ENCODE measurements at regions not wholly inside any gene's neighbourhood (a gene's known extent, or its start where the extent isn't known, plus 50 kb on each side); places are given as distances from the start of the nearest gene placed in this dataset.

DNA sequence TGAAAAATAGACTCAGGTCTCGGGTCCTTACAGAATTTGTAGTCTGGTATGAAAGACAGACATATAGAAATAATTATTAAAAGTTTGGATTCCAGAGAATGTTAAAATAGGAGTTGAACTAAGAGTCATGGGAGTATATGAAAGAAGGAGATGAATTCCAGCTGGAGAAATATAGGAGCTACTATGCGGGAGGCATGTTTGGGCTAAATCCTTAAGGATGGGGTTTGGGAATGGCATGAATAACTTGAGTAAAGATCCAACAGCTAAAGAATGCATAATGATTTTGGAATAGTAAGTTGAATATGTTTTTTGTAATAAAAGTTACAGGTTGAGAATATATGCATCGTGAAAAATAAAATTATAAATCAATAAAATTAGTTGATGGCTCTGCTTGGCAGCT is 129.4 kb upstream of the SLC5A12 start (continued):
- TF ChIP-seq NR3C1 (CRISPR knock-in tag; conservative IDR thresholded peaks at IDR 0.05; ENCODE audit: low read depth) = no peak
- no peak for TF ChIP-seq MYBL2 (CRISPR knock-in tag; IDR thresholded peaks at IDR 0.05)
- no peak for TF ChIP-seq IRF2 (CRISPR knock-in tag; IDR thresholded peaks at IDR 0.05; ENCODE audit: borderline replicate concordance, low read depth)
- no peak for TF ChIP-seq TCF7 (CRISPR knock-in tag; IDR thresholded peaks at IDR 0.05; ENCODE audit: low read depth)
- TF ChIP-seq FOXJ3 (CRISPR knock-in tag; IDR thresholded peaks at IDR 0.05; ENCODE audit: borderline replicate concordance) = no peak
- TF ChIP-seq, protein P1, sequence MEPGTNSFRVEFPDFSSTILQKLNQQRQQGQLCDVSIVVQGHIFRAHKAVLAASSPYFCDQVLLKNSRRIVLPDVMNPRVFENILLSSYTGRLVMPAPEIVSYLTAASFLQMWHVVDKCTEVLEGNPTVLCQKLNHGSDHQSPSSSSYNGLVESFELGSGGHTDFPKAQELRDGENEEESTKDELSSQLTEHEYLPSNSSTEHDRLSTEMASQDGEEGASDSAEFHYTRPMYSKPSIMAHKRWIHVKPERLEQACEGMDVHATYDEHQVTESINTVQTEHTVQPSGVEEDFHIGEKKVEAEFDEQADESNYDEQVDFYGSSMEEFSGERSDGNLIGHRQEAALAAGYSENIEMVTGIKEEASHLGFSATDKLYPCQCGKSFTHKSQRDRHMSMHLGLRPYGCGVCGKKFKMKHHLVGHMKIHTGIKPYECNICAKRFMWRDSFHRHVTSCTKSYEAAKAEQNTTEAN (CRISPR knock-in tag; IDR thresholded peaks at IDR 0.05) = no peak
- TF ChIP-seq ETV6 (CRISPR knock-in tag; IDR thresholded peaks at IDR 0.05) = no peak
- TF ChIP-seq HMGA2 (CRISPR knock-in tag; IDR thresholded peaks at IDR 0.05) = no peak
- no peak for TF ChIP-seq ZNF423 (CRISPR knock-in tag; IDR thresholded peaks at IDR 0.05)
- TF ChIP-seq, protein P2, sequence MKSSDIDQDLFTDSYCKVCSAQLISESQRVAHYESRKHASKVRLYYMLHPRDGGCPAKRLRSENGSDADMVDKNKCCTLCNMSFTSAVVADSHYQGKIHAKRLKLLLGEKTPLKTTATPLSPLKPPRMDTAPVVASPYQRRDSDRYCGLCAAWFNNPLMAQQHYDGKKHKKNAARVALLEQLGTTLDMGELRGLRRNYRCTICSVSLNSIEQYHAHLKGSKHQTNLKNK (CRISPR knock-in tag; IDR thresholded peaks at IDR 0.05) = no peak
- TF ChIP-seq, protein P3, sequence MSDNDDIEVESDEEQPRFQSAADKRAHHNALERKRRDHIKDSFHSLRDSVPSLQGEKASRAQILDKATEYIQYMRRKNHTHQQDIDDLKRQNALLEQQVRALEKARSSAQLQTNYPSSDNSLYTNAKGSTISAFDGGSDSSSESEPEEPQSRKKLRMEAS (CRISPR knock-in tag; IDR thresholded peaks at IDR 0.05) = no peak
- TF ChIP-seq ZNF671 (CRISPR knock-in tag; IDR thresholded peaks at IDR 0.05) = no peak
- TF ChIP-seq, protein P4, sequence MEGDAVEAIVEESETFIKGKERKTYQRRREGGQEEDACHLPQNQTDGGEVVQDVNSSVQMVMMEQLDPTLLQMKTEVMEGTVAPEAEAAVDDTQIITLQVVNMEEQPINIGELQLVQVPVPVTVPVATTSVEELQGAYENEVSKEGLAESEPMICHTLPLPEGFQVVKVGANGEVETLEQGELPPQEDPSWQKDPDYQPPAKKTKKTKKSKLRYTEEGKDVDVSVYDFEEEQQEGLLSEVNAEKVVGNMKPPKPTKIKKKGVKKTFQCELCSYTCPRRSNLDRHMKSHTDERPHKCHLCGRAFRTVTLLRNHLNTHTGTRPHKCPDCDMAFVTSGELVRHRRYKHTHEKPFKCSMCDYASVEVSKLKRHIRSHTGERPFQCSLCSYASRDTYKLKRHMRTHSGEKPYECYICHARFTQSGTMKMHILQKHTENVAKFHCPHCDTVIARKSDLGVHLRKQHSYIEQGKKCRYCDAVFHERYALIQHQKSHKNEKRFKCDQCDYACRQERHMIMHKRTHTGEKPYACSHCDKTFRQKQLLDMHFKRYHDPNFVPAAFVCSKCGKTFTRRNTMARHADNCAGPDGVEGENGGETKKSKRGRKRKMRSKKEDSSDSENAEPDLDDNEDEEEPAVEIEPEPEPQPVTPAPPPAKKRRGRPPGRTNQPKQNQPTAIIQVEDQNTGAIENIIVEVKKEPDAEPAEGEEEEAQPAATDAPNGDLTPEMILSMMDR (IDR thresholded peaks at IDR 0.05) = no peak

DNA sequence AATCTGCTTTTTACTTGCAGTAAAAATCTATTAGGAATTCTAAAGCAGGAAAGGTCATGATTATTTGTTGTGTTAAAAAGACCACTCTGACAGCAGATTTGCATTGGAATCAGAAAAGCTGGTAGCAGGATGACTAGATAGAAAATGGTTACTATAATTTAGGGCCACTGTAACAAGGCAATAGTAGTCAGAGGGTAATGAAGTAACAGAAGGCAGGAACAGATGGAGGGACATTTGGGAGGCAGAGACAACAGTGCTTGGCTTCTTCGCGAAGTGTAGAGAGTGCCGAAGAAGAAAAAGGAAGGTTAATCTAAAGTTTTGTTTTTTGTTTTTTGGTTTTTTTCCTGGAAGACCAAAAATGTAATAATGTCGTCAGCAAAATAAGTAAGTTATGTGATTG is 129.8 kb upstream of the SLC5A12 start:
- H3K27ac Mint-ChIP-seq = peak overlapping the region; percentile 30
- ChIA-PET POLR2A (no interaction called here), CTCF (no interaction called here)
- H3K4me3 Mint-ChIP-seq = no peak overlapping the region
- no peaks in the 10 kb centered on the region for H3K36me3 Mint-ChIP-seq
- H3K27me3 Mint-ChIP-seq (ENCODE audit: low read depth) = no peaks in the 10 kb centered on the region
- peaks cover 26% of the 10 kb centered on the region for H3K4me1 Mint-ChIP-seq
- ATAC-seq (no peak), DNase-seq (ENCODE audit: low spot score) (no peak)
- peaks cover 3% of the 10 kb centered on the region; the same call in 1 of the 2 replicates for H3K9me3 Mint-ChIP-seq
- TF ChIP-seq, protein P5, sequence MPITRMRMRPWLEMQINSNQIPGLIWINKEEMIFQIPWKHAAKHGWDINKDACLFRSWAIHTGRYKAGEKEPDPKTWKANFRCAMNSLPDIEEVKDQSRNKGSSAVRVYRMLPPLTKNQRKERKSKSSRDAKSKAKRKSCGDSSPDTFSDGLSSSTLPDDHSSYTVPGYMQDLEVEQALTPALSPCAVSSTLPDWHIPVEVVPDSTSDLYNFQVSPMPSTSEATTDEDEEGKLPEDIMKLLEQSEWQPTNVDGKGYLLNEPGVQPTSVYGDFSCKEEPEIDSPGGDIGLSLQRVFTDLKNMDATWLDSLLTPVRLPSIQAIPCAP (CRISPR knock-in tag; IDR thresholded peaks at IDR 0.05) = no peak
- no peak for TF ChIP-seq ZNF121 (CRISPR knock-in tag; IDR thresholded peaks at IDR 0.05)

DNA sequence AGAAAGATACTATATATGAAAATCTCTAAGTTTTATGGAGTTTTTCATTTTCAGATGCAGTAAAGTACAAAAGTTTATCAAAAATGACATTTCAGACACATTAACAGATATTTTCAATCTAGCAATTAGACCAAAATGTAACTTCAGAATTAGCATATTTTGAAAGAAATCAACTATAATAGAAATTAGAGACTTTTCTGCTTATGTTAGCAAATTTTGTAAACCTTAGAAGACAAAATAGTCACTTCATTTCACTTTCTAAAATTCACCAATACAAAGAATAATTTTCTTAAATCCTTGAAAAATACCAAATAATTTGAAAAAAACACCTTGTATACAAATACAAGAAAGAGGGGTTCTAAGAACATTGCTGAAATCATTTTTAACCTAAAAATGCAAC is 135.8 kb upstream of the FIBIN start:
- Mint-ChIP-seq H3K27me3 (ENCODE audit: low read depth) (no peaks in the 10 kb centered on the region), H3K36me3 (no peaks in the 10 kb centered on the region), H3K4me1 (peaks cover under 1% of the 10 kb centered on the region; the same call in 1 of the 2 replicates), H3K27ac (no peak overlapping the region), H3K4me3 (no peak overlapping the region), H3K9me3 (no peaks in the 10 kb centered on the region)
- ChIA-PET POLR2A (no interaction called here), CTCF (no interaction called here)
- ATAC-seq = no peak
- no peak for TF ChIP-seq GTF2I (CRISPR knock-in tag; conservative IDR thresholded peaks at IDR 0.05)
- TF ChIP-seq, protein P6, sequence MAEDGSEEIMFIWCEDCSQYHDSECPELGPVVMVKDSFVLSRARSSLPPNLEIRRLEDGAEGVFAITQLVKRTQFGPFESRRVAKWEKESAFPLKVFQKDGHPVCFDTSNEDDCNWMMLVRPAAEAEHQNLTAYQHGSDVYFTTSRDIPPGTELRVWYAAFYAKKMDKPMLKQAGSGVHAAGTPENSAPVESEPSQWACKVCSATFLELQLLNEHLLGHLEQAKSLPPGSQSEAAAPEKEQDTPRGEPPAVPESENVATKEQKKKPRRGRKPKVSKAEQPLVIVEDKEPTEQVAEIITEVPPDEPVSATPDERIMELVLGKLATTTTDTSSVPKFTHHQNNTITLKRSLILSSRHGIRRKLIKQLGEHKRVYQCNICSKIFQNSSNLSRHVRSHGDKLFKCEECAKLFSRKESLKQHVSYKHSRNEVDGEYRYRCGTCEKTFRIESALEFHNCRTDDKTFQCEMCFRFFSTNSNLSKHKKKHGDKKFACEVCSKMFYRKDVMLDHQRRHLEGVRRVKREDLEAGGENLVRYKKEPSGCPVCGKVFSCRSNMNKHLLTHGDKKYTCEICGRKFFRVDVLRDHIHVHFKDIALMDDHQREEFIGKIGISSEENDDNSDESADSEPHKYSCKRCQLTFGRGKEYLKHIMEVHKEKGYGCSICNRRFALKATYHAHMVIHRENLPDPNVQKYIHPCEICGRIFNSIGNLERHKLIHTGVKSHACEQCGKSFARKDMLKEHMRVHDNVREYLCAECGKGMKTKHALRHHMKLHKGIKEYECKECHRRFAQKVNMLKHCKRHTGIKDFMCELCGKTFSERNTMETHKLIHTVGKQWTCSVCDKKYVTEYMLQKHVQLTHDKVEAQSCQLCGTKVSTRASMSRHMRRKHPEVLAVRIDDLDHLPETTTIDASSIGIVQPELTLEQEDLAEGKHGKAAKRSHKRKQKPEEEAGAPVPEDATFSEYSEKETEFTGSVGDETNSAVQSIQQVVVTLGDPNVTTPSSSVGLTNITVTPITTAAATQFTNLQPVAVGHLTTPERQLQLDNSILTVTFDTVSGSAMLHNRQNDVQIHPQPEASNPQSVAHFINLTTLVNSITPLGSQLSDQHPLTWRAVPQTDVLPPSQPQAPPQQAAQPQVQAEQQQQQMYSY (CRISPR knock-in tag; IDR thresholded peaks at IDR 0.05) = no peak
- TF ChIP-seq, protein P7, sequence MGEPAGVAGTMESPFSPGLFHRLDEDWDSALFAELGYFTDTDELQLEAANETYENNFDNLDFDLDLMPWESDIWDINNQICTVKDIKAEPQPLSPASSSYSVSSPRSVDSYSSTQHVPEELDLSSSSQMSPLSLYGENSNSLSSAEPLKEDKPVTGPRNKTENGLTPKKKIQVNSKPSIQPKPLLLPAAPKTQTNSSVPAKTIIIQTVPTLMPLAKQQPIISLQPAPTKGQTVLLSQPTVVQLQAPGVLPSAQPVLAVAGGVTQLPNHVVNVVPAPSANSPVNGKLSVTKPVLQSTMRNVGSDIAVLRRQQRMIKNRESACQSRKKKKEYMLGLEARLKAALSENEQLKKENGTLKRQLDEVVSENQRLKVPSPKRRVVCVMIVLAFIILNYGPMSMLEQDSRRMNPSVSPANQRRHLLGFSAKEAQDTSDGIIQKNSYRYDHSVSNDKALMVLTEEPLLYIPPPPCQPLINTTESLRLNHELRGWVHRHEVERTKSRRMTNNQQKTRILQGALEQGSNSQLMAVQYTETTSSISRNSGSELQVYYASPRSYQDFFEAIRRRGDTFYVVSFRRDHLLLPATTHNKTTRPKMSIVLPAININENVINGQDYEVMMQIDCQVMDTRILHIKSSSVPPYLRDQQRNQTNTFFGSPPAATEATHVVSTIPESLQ (CRISPR knock-in tag; IDR thresholded peaks at IDR 0.05) = no peak
- no peak for TF ChIP-seq ELF4 (CRISPR knock-in tag; IDR thresholded peaks at IDR 0.05; ENCODE audit: low read depth)
- TF ChIP-seq SOX15 (CRISPR knock-in tag; IDR thresholded peaks at IDR 0.05) = no peak
- TF ChIP-seq, protein P4 (IDR thresholded peaks at IDR 0.05) = no peak
- TF ChIP-seq ZNF219 (CRISPR knock-in tag; IDR thresholded peaks at IDR 0.05; ENCODE audit: borderline replicate concordance) = no peak
- no peak for DNase-seq (ENCODE audit: low spot score)

Data from WTC11 (cell line).